ENCODE measurements at regions not wholly inside any gene's neighbourhood (a gene's known extent, or its start where the extent isn't known, plus 50 kb on each side); places are given as distances from the start of the nearest gene placed in this dataset.
A peak's percentile ranks its signal among the peaks of the same experiment; 100 is the strongest.

DNA sequence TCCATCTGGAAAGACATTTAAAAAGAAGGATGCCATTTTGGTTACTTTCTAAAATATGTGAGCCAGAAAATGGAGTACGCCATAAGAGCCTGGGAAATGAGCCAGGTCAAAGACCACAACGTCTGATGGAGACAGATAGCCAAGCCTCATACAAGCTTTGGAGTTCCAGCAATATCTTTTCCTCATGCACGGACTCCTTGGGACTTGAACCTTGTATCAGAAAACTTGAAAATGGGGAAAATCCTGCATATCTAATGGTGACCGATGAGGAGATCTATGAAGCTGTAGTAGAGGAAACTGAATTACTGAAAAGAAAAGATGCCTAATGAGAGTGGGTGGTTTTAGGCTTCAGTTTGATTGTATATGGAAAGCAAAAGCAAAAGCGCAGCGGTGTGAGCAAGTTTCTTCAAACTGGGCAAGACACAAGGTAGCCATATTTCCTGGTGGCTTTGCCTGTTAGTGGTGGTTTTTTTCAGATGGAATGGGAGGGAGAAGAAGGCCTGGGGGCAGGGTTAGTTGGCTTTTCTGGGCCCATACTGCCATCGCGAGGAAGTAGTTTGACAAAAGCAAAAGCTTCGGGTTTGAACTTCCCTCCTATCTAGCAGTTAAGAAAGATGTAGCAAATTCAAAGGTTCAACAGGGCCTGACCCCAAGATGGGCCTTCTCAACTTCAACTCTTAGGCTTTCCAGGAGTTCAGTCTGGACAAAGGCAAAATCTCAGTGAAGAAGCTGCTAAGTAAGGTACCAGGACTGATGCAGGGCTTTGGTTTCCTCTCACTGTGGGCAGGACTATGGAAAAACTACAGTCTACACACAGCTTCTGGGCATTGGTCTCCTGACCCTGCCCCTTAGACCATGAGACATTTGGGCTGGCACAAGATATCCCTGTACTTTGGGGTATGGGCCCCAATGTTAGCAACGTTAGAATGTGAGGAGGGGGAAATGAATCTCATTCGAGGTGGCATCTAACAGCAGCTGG, 210.0 kb upstream of the STK26 start:
- no peak overlapping the region for H3K4me3 ChIP-seq (ENCODE audit: low read depth, poor library complexity, severe bottlenecking)
- intact Hi-C loops (cut with DNase I; ENCODE audit: low total_unique reads): no loop called here
- peak; percentile 35 to 93 for DNase-seq (ENCODE audit: low spot score in 2 of 2)
- 34 to 46% methylated on average over 11 of the region's 11 CpGs for WGBS, 2 donors
- no peak for TF ChIP-seq POLR2A (IDR thresholded peaks at IDR 0.05)
- TF ChIP-seq, protein P1, sequence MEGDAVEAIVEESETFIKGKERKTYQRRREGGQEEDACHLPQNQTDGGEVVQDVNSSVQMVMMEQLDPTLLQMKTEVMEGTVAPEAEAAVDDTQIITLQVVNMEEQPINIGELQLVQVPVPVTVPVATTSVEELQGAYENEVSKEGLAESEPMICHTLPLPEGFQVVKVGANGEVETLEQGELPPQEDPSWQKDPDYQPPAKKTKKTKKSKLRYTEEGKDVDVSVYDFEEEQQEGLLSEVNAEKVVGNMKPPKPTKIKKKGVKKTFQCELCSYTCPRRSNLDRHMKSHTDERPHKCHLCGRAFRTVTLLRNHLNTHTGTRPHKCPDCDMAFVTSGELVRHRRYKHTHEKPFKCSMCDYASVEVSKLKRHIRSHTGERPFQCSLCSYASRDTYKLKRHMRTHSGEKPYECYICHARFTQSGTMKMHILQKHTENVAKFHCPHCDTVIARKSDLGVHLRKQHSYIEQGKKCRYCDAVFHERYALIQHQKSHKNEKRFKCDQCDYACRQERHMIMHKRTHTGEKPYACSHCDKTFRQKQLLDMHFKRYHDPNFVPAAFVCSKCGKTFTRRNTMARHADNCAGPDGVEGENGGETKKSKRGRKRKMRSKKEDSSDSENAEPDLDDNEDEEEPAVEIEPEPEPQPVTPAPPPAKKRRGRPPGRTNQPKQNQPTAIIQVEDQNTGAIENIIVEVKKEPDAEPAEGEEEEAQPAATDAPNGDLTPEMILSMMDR (IDR thresholded peaks at IDR 0.05): no peak

- TF ChIP-seq POLR2A (IDR thresholded peaks at IDR 0.05): no peak
- TF ChIP-seq, protein P1 (IDR thresholded peaks at IDR 0.05): no peak
- WGBS, 2 donors: 21 to 50% methylated on average over 9 of the region's 9 CpGs
- H3K4me3 ChIP-seq (ENCODE audit: low read depth, poor library complexity, severe bottlenecking): no peak overlapping the region
- DNase-seq (ENCODE audit: low spot score in 2 of 2): peak; percentile 65 to 92
- intact Hi-C loops (cut with DNase I; ENCODE audit: low total_unique reads): no loop called here
Observed at GRCh38 chrX:131816551-131817136, 206.5 kb upstream of the STK26 start.

DNA sequence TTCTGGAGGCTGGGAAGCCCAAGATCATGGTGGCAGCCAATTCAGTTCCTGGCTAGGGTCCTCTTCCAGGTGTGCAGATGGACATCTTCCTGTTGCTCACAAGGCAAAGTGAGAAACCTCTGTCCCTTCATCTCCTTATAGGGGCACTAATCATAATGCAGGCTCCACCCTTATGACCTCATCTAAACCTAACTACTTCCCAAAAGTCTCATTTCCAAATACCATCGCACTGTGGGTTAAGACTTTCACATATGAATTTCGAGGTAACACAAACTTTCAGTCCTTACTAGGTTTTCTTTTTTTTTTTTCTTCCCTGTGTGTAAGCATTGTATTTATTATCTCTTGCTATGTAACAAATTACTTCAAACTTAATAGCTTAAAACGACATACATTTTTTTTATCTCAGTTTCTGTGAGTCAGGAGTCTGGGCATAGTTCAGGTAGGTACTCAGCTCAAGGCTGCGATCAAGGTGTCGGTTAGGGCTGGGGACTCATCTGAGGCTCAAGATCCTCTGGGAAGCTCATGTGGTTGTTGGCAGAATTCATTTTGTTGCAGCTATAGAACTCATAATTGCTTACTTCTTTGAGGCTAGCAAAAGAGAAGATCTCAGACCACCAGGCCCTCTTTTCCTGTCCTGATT, 204.7 kb upstream of the STK26 start:
- TF ChIP-seq, protein P1 (IDR thresholded peaks at IDR 0.05): no peak
- TF ChIP-seq POLR2A (IDR thresholded peaks at IDR 0.05): no peak
- DNase-seq (ENCODE audit: low spot score in 2 of 2): no peak
- intact Hi-C loops (cut with DNase I; ENCODE audit: low total_unique reads): no loop called here
- no peak overlapping the region for H3K4me3 ChIP-seq (ENCODE audit: low read depth, poor library complexity, severe bottlenecking)
- 66 to 84% methylated on average over 5 of the region's 5 CpGs for WGBS, 2 donors

- DNase-seq (ENCODE audit: low spot score in 2 of 2): peak in 1 of 2 donors; percentile 92
- H3K4me3 ChIP-seq (ENCODE audit: low read depth, poor library complexity, severe bottlenecking): no peak overlapping the region
- WGBS, 2 donors: 32 to 90% methylated on average over 22 of the region's 22 CpGs
- TF ChIP-seq, protein P1 (IDR thresholded peaks at IDR 0.05): no peak
- TF ChIP-seq POLR2A (IDR thresholded peaks at IDR 0.05): no peak
- intact Hi-C loops (cut with DNase I; ENCODE audit: low total_unique reads): no loop called here
Observed at GRCh38 chrX:131821945-131822622, 201.0 kb upstream of the STK26 start.

GRCh38 chrX:131826572-131826971, 196.5 kb upstream of the STK26 start:
- DNase-seq (ENCODE audit: low spot score in 2 of 2): no peak
- no peak for TF ChIP-seq POLR2A (IDR thresholded peaks at IDR 0.05)
- TF ChIP-seq, protein P1 (IDR thresholded peaks at IDR 0.05): no peak
- intact Hi-C loops (cut with DNase I; ENCODE audit: low total_unique reads): no loop called here
- no peak overlapping the region for H3K4me3 ChIP-seq (ENCODE audit: low read depth, poor library complexity, severe bottlenecking)
